Activated CD4-positive, alpha-beta T cell treated with anti-CD3 and anti-CD28 coated beads, Interleukin-2, amount 50 U/mL, for 24 hours (primary cell): ENCODE measurements at regions not wholly inside any gene's neighbourhood (a gene's known extent, or its start where the extent isn't known, plus 50 kb on each side); places are given as distances from the start of the nearest gene placed in this dataset.

Experiments used
- DNase-seq, 2 donors: peaks; one replicate each; pipeline ENCODE4 v3.0.0-alpha.2; 2020; ENCODE audit warnings: low read depth in 1 of 2, low spot score in 1 of 2

- DNase-seq: no peak
Observed at GRCh38 chr11:79564288-79564925, 123.6 kb upstream of the TENM4 start.

- DNase-seq: no peak
Observed at GRCh38 chr11:79561496-79561895, 120.7 kb upstream of the TENM4 start.

- DNase-seq: no peak
Observed at GRCh38 chr11:79550809-79551208, 110.0 kb upstream of the TENM4 start.

- no peak for DNase-seq
Observed at GRCh38 chr11:79547256-79547655, 106.4 kb upstream of the TENM4 start.

GRCh38 chr11:79546351-79546750, 105.5 kb upstream of the TENM4 start:
- DNase-seq: no peak

- DNase-seq: no peak
Observed at GRCh38 chr11:79544361-79544760, 103.5 kb upstream of the TENM4 start.

GRCh38 chr11:79543101-79543500, 102.3 kb upstream of the TENM4 start:
- DNase-seq: no peak

- DNase-seq: no peak
Observed at GRCh38 chr11:79541466-79541865, 100.6 kb upstream of the TENM4 start.

- DNase-seq: no peak
Observed at GRCh38 chr11:79538775-79539174, 97.9 kb upstream of the TENM4 start.

GRCh38 chr11:79536155-79536917, 95.5 kb upstream of the TENM4 start:
- no peak for DNase-seq

- no peak for DNase-seq
Observed at GRCh38 chr11:79535606-79536005, 94.8 kb upstream of the TENM4 start.

GRCh38 chr11:79525257-79525656, 84.4 kb upstream of the TENM4 start:
- no peak for DNase-seq

GRCh38 chr11:79522626-79523025, 81.8 kb upstream of the TENM4 start:
- DNase-seq: no peak

- DNase-seq: no peak
Observed at GRCh38 chr11:79520086-79520485, 79.3 kb upstream of the TENM4 start.

- DNase-seq: no peak
Observed at GRCh38 chr11:79515781-79516180, 75.0 kb upstream of the TENM4 start.

- DNase-seq: no peak
Observed at GRCh38 chr11:79514695-79515094, 73.9 kb upstream of the TENM4 start.

- DNase-seq: no peak
Observed at GRCh38 chr11:79514290-79514689, 73.5 kb upstream of the TENM4 start.

GRCh38 chr11:79512706-79513469, 72.1 kb upstream of the TENM4 start:
- DNase-seq: no peak

GRCh38 chr11:79510960-79511359, 70.1 kb upstream of the TENM4 start:
- no peak for DNase-seq

- no peak for DNase-seq
Observed at GRCh38 chr11:79508461-79508860, 67.6 kb upstream of the TENM4 start.

- no peak for DNase-seq
Observed at GRCh38 chr11:79507706-79508105, 66.9 kb upstream of the TENM4 start.

- DNase-seq: no peak
Observed at GRCh38 chr11:79506734-79507344, 66.0 kb upstream of the TENM4 start.
